Ovary (tissue), 3 donors: ENCODE measurements at regions not wholly inside any gene's neighbourhood (a gene's known extent, or its start where the extent isn't known, plus 50 kb on each side); places are given as distances from the start of the nearest gene placed in this dataset.

Experiments used
- CTCF ChIP-seq, 3 donors: fragments of 450-650 bp in 2 of 3; fragments of 200-600 bp in 1 of 3; IDR thresholded peaks; one replicate each; pipeline versions ENCODE4 v1.5.1 to v1.8.0; 2016 to 2022; ENCODE audit warnings: antibody characterized with exemption in 3 of 3, mild to moderate bottlenecking in 1 of 3
- POLR2A ChIP-seq: fragments of 450-650 bp; IDR thresholded peaks from one replicate; pipeline ENCODE4 v1.6.1; 2017; ENCODE audit warnings: antibody characterized with exemption, mild to moderate bottlenecking, moderate library complexity
- donor health status: DM: no; HTN: no; CAD: no.

- TF ChIP-seq POLR2A = no peak
- no peak for TF ChIP-seq CTCF (IDR thresholded peaks at IDR 0.05)
Measured at GRCh38 chr1:192488058-192488457, 87.5 kb upstream of the RGS1 start.
